Mesodermal cell (in vitro differentiated cells): ENCODE measurements at regions not wholly inside any gene's neighbourhood (a gene's known extent, or its start where the extent isn't known, plus 50 kb on each side); places are given as distances from the start of the nearest gene placed in this dataset.

Source experiments
- H3K27ac ChIP-seq: 2 replicates; pipeline ENCODE4 v1.7.0; 2013; ENCODE audit warnings: mild to moderate bottlenecking, low read depth, low read length, moderate library complexity; ENCODE audit not compliant: severe bottlenecking
- H3K36me3 ChIP-seq: 2 replicates; pipeline ENCODE4 v1.7.1; 2013; ENCODE audit warnings: mild to moderate bottlenecking, low read length, moderate library complexity; ENCODE audit not compliant: control insufficient read depth, insufficient read depth
- H3K4me1 ChIP-seq: one replicate; pipeline ENCODE4 v1.7.1; 2013; ENCODE audit warnings: mild to moderate bottlenecking, low read length; ENCODE audit not compliant: insufficient read depth, control insufficient read depth, poor library complexity, severe bottlenecking
- H3K4me3 ChIP-seq: 2 replicates; pipeline ENCODE4 v1.7.0; 2013; ENCODE audit warnings: low read length, control low read depth, mild to moderate bottlenecking; ENCODE audit not compliant: insufficient read depth, poor library complexity, severe bottlenecking; ENCODE audit errors: extremely low read depth
- H3K9me3 ChIP-seq: 2 replicates; pipeline ENCODE4 v1.7.1; 2013; ENCODE audit warnings: mild to moderate bottlenecking, low read length, moderate library complexity; ENCODE audit not compliant: control insufficient read depth
- WGBS, 2 experiments: methylation state at CpG; one replicate each; pipeline ENCODE4 v1.1.5; 2013; ENCODE audit warnings: missing lambda C conversion rate in 2 of 2; ENCODE audit not compliant: insufficient coverage in 2 of 2; 5-methylcytosine and 5-hydroxymethylcytosine counted together

- H3K4me3 ChIP-seq: no peak overlapping the region
- H3K9me3 ChIP-seq: no peaks in the 10 kb centered on the region
- H3K4me1 ChIP-seq: no peaks in the 10 kb centered on the region
- WGBS, 2 experiments: no CpG with 5 or more reads among the region's 2 CpGs
- no peak overlapping the region for H3K27ac ChIP-seq
- H3K36me3 ChIP-seq: no peaks in the 10 kb centered on the region
Observed at GRCh38 chr13:97577026-97577425, 143.1 kb downstream of the RAP2A start.

- Histone ChIP-seq H3K4me3 (no peak overlapping the region), H3K27ac (no peak overlapping the region), H3K9me3 (no peaks in the 10 kb centered on the region), H3K4me1 (peaks cover 7% of the 10 kb centered on the region), H3K36me3 (no peaks in the 10 kb centered on the region)
- WGBS, 2 experiments: 59 to 91% methylated on average over 1 to 3 of the region's 5 CpGs
Observed at GRCh38 chr13:97582170-97582569, 148.2 kb downstream of the RAP2A start.

DNA sequence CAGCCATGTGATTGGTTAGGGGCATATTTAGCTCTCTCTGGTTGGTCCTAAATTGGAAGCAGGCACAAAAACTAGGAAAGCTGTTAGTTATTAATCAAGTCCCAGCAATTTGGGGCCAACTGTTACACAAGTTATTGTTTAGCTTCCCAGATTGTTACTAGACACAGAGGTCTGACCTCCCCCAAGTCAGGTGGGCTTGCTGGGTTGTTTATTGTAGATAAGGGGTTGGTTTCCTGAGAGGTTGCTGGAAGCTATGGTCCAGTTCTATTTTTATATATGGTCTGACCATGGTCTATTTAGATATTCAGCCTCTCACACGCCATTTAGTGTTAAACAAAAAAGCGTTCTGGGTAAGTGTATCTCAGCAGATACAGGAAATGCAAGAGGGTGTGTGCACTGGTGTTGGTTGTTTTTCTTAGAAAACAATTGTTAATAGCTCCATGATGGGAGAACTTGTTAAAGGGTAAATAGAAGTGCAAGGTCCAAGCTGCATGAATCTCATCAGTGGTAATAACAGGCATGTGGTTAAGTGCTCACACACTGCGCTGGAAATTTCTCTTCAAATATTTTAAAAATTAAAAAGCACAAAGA lies 150.0 kb downstream of the RAP2A start:
- 86 to 100% methylated on average over 2 of the region's 3 CpGs for WGBS, 2 experiments
- H3K9me3 ChIP-seq: no peaks in the 10 kb centered on the region
- no peak overlapping the region for H3K4me3 ChIP-seq
- H3K27ac ChIP-seq: no peak overlapping the region
- H3K36me3 ChIP-seq: no peaks in the 10 kb centered on the region
- peaks cover 7% of the 10 kb centered on the region for H3K4me1 ChIP-seq

DNA sequence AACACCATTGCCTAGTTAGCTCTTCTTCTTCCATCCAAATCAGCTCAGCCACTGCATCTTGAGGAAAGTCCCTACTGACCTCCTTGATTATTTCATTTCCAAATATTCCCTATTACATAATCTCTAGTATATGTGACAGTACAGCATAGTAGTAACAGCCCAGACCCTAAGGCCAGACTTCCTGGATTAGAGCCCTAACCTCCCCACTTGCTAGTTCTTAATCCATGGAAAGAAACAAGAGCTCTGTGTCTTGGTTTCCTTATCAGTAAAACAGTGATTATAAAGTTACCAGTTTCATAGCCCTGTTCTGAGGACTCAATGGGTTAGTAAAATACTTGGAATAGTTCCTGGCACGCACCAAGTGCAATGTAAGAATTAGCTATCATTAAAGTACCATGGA lies 153.0 kb downstream of the RAP2A start:
- no peaks in the 10 kb centered on the region for H3K36me3 ChIP-seq
- H3K4me3 ChIP-seq: no peak overlapping the region
- 100% methylated on average over 1 of the region's 1 CpG for WGBS, 2 experiments
- H3K4me1 ChIP-seq: peaks cover 7% of the 10 kb centered on the region
- H3K9me3 ChIP-seq: no peaks in the 10 kb centered on the region
- no peak overlapping the region for H3K27ac ChIP-seq

GRCh38 chr13:97588993-97589392 lies 155.0 kb downstream of the RAP2A start:
- Histone ChIP-seq H3K27ac (no peak overlapping the region), H3K36me3 (no peaks in the 10 kb centered on the region), H3K4me1 (peaks cover 5% of the 10 kb centered on the region), H3K4me3 (no peak overlapping the region), H3K9me3 (no peaks in the 10 kb centered on the region)
- 100% methylated on average over 1 of the region's 1 CpG; no CpG with 5 or more reads in 1 of the 2 experiments for WGBS, 2 experiments

DNA sequence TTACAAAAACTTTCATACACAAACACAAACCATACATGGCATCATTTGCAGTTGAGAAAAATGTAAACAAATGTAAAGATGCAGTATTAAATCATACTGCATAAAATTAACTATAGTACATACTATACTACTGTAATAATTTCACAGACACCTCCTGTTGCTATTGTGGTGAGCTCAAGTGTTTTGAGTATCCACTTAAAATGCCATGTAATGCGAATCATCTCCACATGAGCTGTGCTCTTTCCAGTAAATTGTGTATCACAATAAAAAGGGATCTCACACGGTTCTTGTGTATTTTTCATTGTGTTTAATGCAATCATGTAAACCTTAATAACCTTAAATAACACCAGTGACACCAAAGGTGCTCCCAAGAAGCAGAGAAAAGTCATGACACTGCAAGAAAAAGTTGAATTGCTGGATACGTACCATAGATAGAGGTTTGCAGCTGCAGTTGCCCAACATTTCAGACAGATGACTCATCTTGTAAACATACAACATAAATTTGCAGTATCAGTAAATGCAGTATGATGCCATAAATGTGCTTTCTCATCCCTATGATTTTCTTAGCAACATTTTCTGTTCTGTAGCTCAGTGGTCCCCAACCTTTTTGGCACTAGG lies 166.6 kb downstream of the RAP2A start:
- no peaks in the 10 kb centered on the region for H3K36me3 ChIP-seq
- peaks cover 3% of the 10 kb centered on the region for H3K4me1 ChIP-seq
- H3K4me3 ChIP-seq: no peak overlapping the region
- H3K9me3 ChIP-seq: peaks cover 3% of the 10 kb centered on the region
- WGBS, 2 experiments: 0 to 50% methylated on average over 1 to 2 of the region's 3 CpGs
- H3K27ac ChIP-seq: peak overlapping the region; percentile 53

DNA sequence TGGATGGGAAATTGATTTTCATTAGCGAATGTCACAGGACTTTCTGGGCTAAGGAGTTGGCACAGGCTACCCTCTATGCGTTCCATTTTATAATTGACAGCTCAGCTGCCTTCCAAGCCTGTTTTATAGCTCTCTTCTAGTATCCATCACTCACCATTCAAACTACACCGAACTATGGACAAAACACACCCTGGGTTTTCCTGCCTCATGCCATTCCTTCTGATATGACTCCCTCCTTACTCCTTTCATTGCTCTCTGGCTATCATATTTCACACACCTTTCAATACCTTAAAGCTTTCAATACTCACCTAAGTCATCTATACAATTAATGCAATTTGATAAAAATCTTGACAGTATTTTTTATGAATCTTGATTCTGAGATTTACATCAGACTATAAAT lies 181.3 kb downstream of the RAP2A start:
- WGBS, 2 experiments: 92 to 93% methylated on average over 3 of the region's 3 CpGs
- H3K4me1 ChIP-seq: no peaks in the 10 kb centered on the region
- no peaks in the 10 kb centered on the region for H3K9me3 ChIP-seq
- no peak overlapping the region for H3K27ac ChIP-seq
- H3K4me3 ChIP-seq: no peak overlapping the region
- H3K36me3 ChIP-seq: no peaks in the 10 kb centered on the region

- Histone ChIP-seq H3K4me1 (no peaks in the 10 kb centered on the region), H3K9me3 (no peaks in the 10 kb centered on the region), H3K27ac (no peak overlapping the region), H3K36me3 (no peaks in the 10 kb centered on the region), H3K4me3 (no peak overlapping the region)
Observed at GRCh38 chr13:97616385-97616784, 182.4 kb downstream of the RAP2A start.

- WGBS, 2 experiments: 91 to 99% methylated on average over 10 of the region's 15 CpGs
- Histone ChIP-seq H3K9me3 (no peaks in the 10 kb centered on the region), H3K4me3 (no peak overlapping the region), H3K27ac (no peak overlapping the region), H3K4me1 (no peaks in the 10 kb centered on the region), H3K36me3 (no peaks in the 10 kb centered on the region)
Observed at GRCh38 chr13:97621025-97621424, 187.1 kb downstream of the RAP2A start.

DNA sequence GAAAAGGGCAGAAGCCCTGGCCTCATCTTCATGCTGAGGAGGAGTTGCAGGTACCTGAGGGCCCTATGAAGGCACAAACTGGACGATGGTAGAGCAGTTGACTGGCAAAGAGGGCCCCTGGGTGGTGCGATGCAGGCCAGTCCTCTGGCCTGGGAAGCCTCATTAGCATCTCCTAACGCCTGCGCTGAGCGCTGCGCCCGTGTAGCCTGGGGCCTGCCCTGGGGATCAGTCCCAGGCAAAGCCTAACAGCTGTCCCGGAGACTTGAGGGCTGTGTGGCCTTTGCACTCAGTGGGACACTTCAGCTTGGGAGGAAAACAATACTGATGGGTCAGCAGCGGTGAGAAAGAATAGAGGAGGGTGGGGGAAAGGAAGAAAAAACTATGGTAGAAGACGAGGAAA lies 187.7 kb downstream of the RAP2A start:
- no peaks in the 10 kb centered on the region for H3K36me3 ChIP-seq
- no peak overlapping the region for H3K27ac ChIP-seq
- no peak overlapping the region for H3K4me3 ChIP-seq
- H3K9me3 ChIP-seq: no peaks in the 10 kb centered on the region
- WGBS, 2 experiments: 54 to 67% methylated on average over 7 to 9 of the region's 10 CpGs
- H3K4me1 ChIP-seq: no peaks in the 10 kb centered on the region

- H3K27ac ChIP-seq: no peak overlapping the region
Observed at GRCh38 chr13:97627566-97627965, 193.6 kb downstream of the RAP2A start.

More at GRCh38 chr13:97627566-97627965, 193.6 kb downstream of the RAP2A start:
- 75 to 80% methylated on average over 2 to 4 of the region's 4 CpGs for WGBS, 2 experiments
- peaks cover 7% of the 10 kb centered on the region for H3K4me1 ChIP-seq
- no peak overlapping the region for H3K4me3 ChIP-seq
- no peaks in the 10 kb centered on the region for H3K9me3 ChIP-seq
- H3K36me3 ChIP-seq: no peaks in the 10 kb centered on the region
